Endothelial cell of umbilical vein (primary cell): ENCODE measurements at regions not wholly inside any gene's neighbourhood (a gene's known extent, or its start where the extent isn't known, plus 50 kb on each side); places are given as distances from the start of the nearest gene placed in this dataset.

ENCODE experiments used
- BruUV-seq: library from RNA; stranded (reverse); fragments of 400-500 nt; replicated peaks from 2 replicates; lab custom pipeline; 2021; lab: Mats Ljungman, UMichigan
- CTCF ChIA-PET: fragments of 300-600, 350-600 bp; sonication (Branson Sonifier 250); formaldehyde crosslinking; loops from one replicate; lab custom pipeline; 2021; ENCODE audit warnings: antibody characterized with exemption, inconsistent platforms; lab: Charles Lee
- POLR2A ChIA-PET: fragments of 300-600, 350-600 bp; sonication (Branson Sonifier 250); formaldehyde crosslinking; loops from one replicate; lab custom pipeline; 2021; ENCODE audit warnings: antibody characterized with exemption, inconsistent platforms; lab: Charles Lee
- DNase-seq: peaks from one replicate; pipeline ENCODE4 v3.0.0-alpha.2; 2011; ENCODE audit warnings: low read depth, low spot score
- FAIRE-seq: peaks from 2 replicates; lab custom pipeline; 2011; peaks lifted over from hg19 to GRCh38; lab: Jason Lieb, UNC
- H2AFZ ChIP-seq: 2 replicates; pipeline ENCODE4 v1.6.0; 2012; ENCODE audit warnings: low read depth, low read length, control low read depth, inconsistent platforms
- H3K27ac ChIP-seq: 2 replicates; pipeline ENCODE4 v1.5.1; 2011; ENCODE audit warnings: low read depth, mild to moderate bottlenecking, control low read depth, low read length, moderate library complexity; ENCODE audit not compliant: insufficient read depth
- H3K27me3 ChIP-seq, 2 experiments: 2 replicates each; pipeline versions ENCODE4 v1.6.0 to v1.6.1; 2011; ENCODE audit warnings: low read length in 2 of 2, mixed read lengths in 1 of 2; ENCODE audit not compliant: control insufficient read depth in 2 of 2, insufficient read depth in 2 of 2
- H3K36me3 ChIP-seq, 2 experiments: 2 replicates in 1 of 2; 3 replicates in 1 of 2; pipeline ENCODE4 v1.5.1; 2011; ENCODE audit warnings: low read length in 2 of 2, mild to moderate bottlenecking in 1 of 2, moderate library complexity in 1 of 2; ENCODE audit not compliant: control insufficient read depth in 2 of 2, insufficient read depth in 2 of 2; ENCODE audit errors: extremely low read depth in 1 of 2
- H3K4me1 ChIP-seq: 3 replicates; pipeline ENCODE4 v1.5.1; 2011; ENCODE audit warnings: mild to moderate bottlenecking, low read length; ENCODE audit not compliant: control insufficient read depth, insufficient read depth; ENCODE audit errors: extremely low read depth
- H3K4me2 ChIP-seq: 2 replicates; pipeline ENCODE4 v1.6.1; 2011; ENCODE audit warnings: low read length, control low read depth, mixed read lengths; ENCODE audit not compliant: insufficient read depth
- H3K4me3 ChIP-seq, 3 experiments: fragments of 200-600 bp in 1 of 3; sonication (generic), shearing (Covaris generic) in 1 of 3; replicated peaks in 1 of 3; 2 replicates each; pipeline ENCODE4 v1.5.1; 2011 to 2016; ENCODE audit warnings: control low read depth in 3 of 3, low read length in 3 of 3, mild to moderate bottlenecking in 2 of 3, inconsistent platforms in 1 of 3, low read depth in 1 of 3, moderate library complexity in 1 of 3; ENCODE audit not compliant: insufficient read depth in 1 of 3
- H3K79me2 ChIP-seq: 2 replicates; pipeline ENCODE4 v1.6.0; 2012; ENCODE audit warnings: low read length, inconsistent platforms; ENCODE audit not compliant: control insufficient read depth, insufficient read depth
- H3K9ac ChIP-seq: replicated peaks from 2 replicates; pipeline ENCODE3; 2011; ENCODE audit warnings: low read length, control low read depth; ENCODE audit not compliant: insufficient read depth; ENCODE audit errors: extremely low read depth
- H3K9me1 ChIP-seq: replicated peaks from 3 replicates; pipeline ENCODE4 v1.6.0; 2011; ENCODE audit warnings: mild to moderate bottlenecking, low read length; ENCODE audit not compliant: control insufficient read depth, insufficient read depth; ENCODE audit errors: extremely low read depth
- H3K9me3 ChIP-seq: replicated peaks from 2 replicates; pipeline ENCODE4 v1.5.1; 2012; ENCODE audit warnings: low read length, inconsistent platforms; ENCODE audit not compliant: control insufficient read depth, insufficient read depth
- H4K20me1 ChIP-seq: replicated peaks from 2 replicates; pipeline ENCODE3; 2011; ENCODE audit warnings: mild to moderate bottlenecking, low read length; ENCODE audit not compliant: control insufficient read depth, insufficient read depth; ENCODE audit errors: extremely low read depth
- EZH2 ChIP-seq: IDR thresholded peaks from 2 replicates; pipeline ENCODE4 v1.6.1; 2012; ENCODE audit warnings: borderline replicate concordance, low read depth, mild to moderate bottlenecking, moderate library complexity, low read length, inconsistent platforms; ENCODE audit not compliant: severe bottlenecking
- FOS ChIP-seq: IDR thresholded peaks from 2 replicates; pipeline ENCODE4 v1.6.1; 2011; ENCODE audit warnings: mild to moderate bottlenecking, low read length, moderate library complexity, borderline replicate concordance; ENCODE audit not compliant: insufficient read depth
- GATA2 ChIP-seq: IDR thresholded peaks from 2 replicates; pipeline ENCODE4 v1.7.0; 2011; ENCODE audit warnings: low read depth, mild to moderate bottlenecking, moderate library complexity, mixed read lengths, low read length; ENCODE audit not compliant: insufficient read length, insufficient read depth
- JUN ChIP-seq: IDR thresholded peaks from 2 replicates; pipeline ENCODE4 v1.6.1; 2011; ENCODE audit warnings: borderline replicate concordance, low read depth; ENCODE audit not compliant: insufficient read length, insufficient read depth
- MYC ChIP-seq: IDR thresholded peaks from one replicate; pipeline ENCODE4 v1.6.1; 2011; ENCODE audit warnings: mild to moderate bottlenecking, low read depth, low read length
- POLR2A ChIP-seq: IDR thresholded peaks from 2 replicates; pipeline ENCODE4 v1.6.1; 2012; ENCODE audit warnings: low read depth, mild to moderate bottlenecking, control low read depth, low read length
- POLR2AphosphoS5 ChIP-seq: IDR thresholded peaks from 2 replicates; pipeline ENCODE4 v1.6.1; 2012; ENCODE audit warnings: low read depth, mild to moderate bottlenecking, control low read depth, low read length, moderate library complexity; ENCODE audit not compliant: insufficient read depth
- dilution Hi-C: fragments of 300-500 bp; cut with MboI; formaldehyde crosslinking; loops from one replicate; pipeline ENCODE4 v1.15.0; 2019; ENCODE audit warnings: low sequenced_read_pairs; ENCODE audit not compliant: extremely low pct_ligation_motif_present
- intact Hi-C: fragments of 100-400 bp; cut with micrococcal nuclease; formaldehyde crosslinking; loops from one replicate; pipeline ENCODE4 v1.10.0; 2022
- TF ChIP-seq, protein P1 (sequence below), 2 donors: IDR thresholded peaks; 1 replicate in 1 of 2; 2 replicates in 1 of 2; pipeline ENCODE4 v1.5.1; 2011; ENCODE audit warnings: low read length in 2 of 2, mild to moderate bottlenecking in 2 of 2, moderate library complexity in 2 of 2, control low read depth in 1 of 2, inconsistent platforms in 1 of 2, low read depth in 1 of 2; ENCODE audit not compliant: insufficient read depth in 1 of 2; ENCODE audit errors: extremely low read depth in 1 of 2
- TF ChIP-seq, protein P2 (sequence below): IDR thresholded peaks from 2 replicates; pipeline ENCODE4 v1.6.1; 2011; ENCODE audit not compliant: insufficient read depth, insufficient read length

DNA sequence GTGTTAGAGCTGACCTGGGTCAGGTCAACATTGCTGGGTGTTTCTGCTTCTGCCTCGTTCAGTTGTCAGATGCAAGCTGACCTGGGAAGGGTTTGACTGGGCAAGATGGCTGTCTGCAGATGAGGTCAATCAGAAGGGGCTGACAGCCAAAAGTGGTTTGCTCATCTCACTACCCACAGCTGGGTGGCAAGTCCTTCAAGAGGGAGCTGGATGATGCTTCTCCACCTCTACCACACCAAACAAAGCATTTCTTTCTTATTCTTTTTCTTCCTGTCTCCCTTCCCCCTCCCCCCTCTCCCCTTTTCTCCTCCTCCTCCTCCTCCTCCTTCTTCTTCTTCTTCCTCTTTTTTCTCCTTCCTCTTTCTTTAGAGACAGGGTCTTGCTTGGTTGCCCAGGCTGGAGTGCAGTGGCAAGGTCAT is 268.2 kb upstream of the PLEKHG7 start:
- FAIRE-seq: no peak
- no peaks in the 10 kb centered on the region for H3K27me3 ChIP-seq
- BruUV-seq: no TSS peak
- no peaks in the 10 kb centered on the region for H3K79me2 ChIP-seq
- no peaks in the 10 kb centered on the region for H3K9me3 ChIP-seq
- H3K9ac ChIP-seq: no peak overlapping the region
- no peaks in the 10 kb centered on the region for H3K36me3 ChIP-seq
- no peak overlapping the region for H2AFZ ChIP-seq
- no peaks in the 10 kb centered on the region for H3K9me1 ChIP-seq
- dilution Hi-C loops: no loop called here
- no peak for DNase-seq
- no peaks in the 10 kb centered on the region for H3K4me1 ChIP-seq
- H3K4me3 ChIP-seq: no peak overlapping the region
- POLR2A ChIA-PET: no interaction called here
- H4K20me1 ChIP-seq: no peaks in the 10 kb centered on the region
- intact Hi-C loops: no loop called here
- H3K4me2 ChIP-seq: no peak overlapping the region
- TF ChIP-seq, protein P1, sequence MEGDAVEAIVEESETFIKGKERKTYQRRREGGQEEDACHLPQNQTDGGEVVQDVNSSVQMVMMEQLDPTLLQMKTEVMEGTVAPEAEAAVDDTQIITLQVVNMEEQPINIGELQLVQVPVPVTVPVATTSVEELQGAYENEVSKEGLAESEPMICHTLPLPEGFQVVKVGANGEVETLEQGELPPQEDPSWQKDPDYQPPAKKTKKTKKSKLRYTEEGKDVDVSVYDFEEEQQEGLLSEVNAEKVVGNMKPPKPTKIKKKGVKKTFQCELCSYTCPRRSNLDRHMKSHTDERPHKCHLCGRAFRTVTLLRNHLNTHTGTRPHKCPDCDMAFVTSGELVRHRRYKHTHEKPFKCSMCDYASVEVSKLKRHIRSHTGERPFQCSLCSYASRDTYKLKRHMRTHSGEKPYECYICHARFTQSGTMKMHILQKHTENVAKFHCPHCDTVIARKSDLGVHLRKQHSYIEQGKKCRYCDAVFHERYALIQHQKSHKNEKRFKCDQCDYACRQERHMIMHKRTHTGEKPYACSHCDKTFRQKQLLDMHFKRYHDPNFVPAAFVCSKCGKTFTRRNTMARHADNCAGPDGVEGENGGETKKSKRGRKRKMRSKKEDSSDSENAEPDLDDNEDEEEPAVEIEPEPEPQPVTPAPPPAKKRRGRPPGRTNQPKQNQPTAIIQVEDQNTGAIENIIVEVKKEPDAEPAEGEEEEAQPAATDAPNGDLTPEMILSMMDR (IDR thresholded peaks at IDR 0.05; ENCODE audit: extremely low read depth in 1 of 2, insufficient read depth in 1 of 2, low read depth in 1 of 2, low read length in 2 of 2): no peak
- TF ChIP-seq POLR2AphosphoS5: no peak
- no peak for TF ChIP-seq POLR2A
- TF ChIP-seq, protein P2, sequence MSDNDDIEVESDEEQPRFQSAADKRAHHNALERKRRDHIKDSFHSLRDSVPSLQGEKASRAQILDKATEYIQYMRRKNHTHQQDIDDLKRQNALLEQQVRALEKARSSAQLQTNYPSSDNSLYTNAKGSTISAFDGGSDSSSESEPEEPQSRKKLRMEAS: no peak
- no peak for TF ChIP-seq MYC
- no peak for TF ChIP-seq JUN
- TF ChIP-seq FOS: no peak
- no peak for TF ChIP-seq GATA2
- no peak for TF ChIP-seq EZH2
- CTCF ChIA-PET: interaction anchor here (0.7 to 1.6 kb wide), 3 partner anchors 27 to 1053 kb away, joined by 3 to 5 read pairs (median 4); no protein-coding TSS in a partner anchor
- no peak overlapping the region for H3K27ac ChIP-seq
